ENCODE measurements at regions not wholly inside any gene's neighbourhood (a gene's known extent, or its start where the extent isn't known, plus 50 kb on each side); places are given as distances from the start of the nearest gene placed in this dataset.
A peak's percentile ranks its signal among the peaks of the same experiment; 100 is the strongest.

DNA sequence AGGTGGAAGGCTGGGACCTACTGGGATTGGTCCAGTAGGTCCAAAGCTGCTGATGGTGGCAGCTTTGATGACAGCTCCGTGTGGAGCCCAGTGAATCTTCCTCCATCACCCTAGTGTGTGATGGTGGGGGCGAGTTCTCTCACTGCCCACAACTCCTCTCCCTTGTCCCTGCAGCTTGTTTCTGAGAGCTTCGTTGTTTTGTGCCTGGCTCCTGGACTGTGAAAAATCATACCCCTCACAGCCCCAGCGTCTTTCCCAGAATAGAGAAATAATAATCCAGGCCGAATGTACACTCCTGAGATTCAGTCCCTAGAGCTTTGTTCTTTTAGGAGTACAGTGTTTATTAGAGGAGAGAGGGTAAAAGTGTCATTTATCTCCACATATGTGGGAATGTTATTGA lies 372.2 kb downstream of the ENC1 start:
- Histone ChIP-seq H3K36me3 (ENCODE audit: insufficient read depth in 1 of 2, low read depth in 1 of 2) (no peaks in the 10 kb centered on the region), H3K27ac (no peak overlapping the region), H3K27me3 (ENCODE audit: insufficient read depth in 3 of 3, low read length in 2 of 3) (no peaks in the 10 kb centered on the region), H3K4me3 (no peak overlapping the region), H3K4me1 (peaks cover 2% of the 10 kb centered on the region), H3K9me3 (no peaks in the 10 kb centered on the region)
- DNase-seq (no peak), ATAC-seq (no peak)
- intact Hi-C loops (cut with DNase I): no loop called here
- TF ChIP-seq, protein P1, sequence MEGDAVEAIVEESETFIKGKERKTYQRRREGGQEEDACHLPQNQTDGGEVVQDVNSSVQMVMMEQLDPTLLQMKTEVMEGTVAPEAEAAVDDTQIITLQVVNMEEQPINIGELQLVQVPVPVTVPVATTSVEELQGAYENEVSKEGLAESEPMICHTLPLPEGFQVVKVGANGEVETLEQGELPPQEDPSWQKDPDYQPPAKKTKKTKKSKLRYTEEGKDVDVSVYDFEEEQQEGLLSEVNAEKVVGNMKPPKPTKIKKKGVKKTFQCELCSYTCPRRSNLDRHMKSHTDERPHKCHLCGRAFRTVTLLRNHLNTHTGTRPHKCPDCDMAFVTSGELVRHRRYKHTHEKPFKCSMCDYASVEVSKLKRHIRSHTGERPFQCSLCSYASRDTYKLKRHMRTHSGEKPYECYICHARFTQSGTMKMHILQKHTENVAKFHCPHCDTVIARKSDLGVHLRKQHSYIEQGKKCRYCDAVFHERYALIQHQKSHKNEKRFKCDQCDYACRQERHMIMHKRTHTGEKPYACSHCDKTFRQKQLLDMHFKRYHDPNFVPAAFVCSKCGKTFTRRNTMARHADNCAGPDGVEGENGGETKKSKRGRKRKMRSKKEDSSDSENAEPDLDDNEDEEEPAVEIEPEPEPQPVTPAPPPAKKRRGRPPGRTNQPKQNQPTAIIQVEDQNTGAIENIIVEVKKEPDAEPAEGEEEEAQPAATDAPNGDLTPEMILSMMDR (IDR thresholded peaks at IDR 0.05): no peak
- WGBS, 3 donors: 76 to 89% (median 80%) methylated on average over 5 of the region's 5 CpGs

DNA sequence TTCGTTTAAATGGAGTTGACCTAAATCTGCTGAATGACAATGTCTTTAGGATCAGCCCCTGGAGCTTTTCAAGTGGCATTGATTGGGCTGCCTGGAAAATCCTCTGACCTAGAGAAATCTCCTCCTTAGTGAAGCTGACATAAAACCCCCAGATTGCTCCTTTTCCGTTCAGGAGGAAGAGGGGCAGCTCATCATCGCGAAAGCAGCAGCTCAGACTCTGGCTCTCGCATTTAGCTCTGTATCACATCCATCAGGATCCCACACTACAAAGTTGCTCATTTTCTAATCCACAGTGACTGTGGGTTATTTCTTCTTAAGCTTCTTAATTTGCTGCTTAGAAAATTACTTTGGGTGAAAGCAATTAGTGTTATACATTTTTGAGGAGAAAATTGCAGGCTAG lies 373.7 kb downstream of the ENC1 start:
- peaks cover 16% of the 10 kb centered on the region for H3K4me1 ChIP-seq
- WGBS, 3 donors: 84 to 96% (median 95%) methylated on average over 5 of the region's 5 CpGs
- H3K27ac ChIP-seq: no peak overlapping the region
- no peaks in the 10 kb centered on the region for H3K36me3 ChIP-seq (ENCODE audit: insufficient read depth in 1 of 2, low read depth in 1 of 2)
- intact Hi-C loops (cut with DNase I): no loop called here
- TF ChIP-seq, protein P1 (IDR thresholded peaks at IDR 0.05): no peak
- no peaks in the 10 kb centered on the region for H3K9me3 ChIP-seq
- ATAC-seq (no peak), DNase-seq (no peak)
- no peak overlapping the region for H3K4me3 ChIP-seq
- H3K27me3 ChIP-seq (ENCODE audit: insufficient read depth in 3 of 3, low read length in 2 of 3): no peaks in the 10 kb centered on the region

DNA sequence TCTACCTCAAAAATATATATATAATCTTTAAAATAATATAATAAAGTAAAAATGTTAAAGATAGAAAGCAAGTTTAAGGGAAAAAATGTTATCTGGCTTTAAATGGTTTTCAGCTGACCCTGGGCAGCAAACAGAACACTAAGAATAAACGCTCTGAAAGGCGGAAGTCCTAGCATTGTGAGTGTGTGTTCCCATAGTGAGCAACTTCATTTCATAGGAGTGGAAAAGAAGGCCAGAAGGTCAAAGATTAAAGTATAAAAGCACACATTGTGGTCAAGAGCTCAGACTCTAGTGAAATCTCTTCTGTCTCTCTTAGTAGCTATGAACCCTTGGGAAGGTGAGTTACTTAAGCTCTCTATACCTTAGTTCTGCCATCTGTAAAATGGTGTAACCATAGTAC lies 374.4 kb downstream of the ENC1 start:
- TF ChIP-seq, protein P1 (IDR thresholded peaks at IDR 0.05): no peak
- intact Hi-C loops (cut with DNase I): no loop called here
- Histone ChIP-seq H3K4me3 (no peak overlapping the region), H3K9me3 (no peaks in the 10 kb centered on the region), H3K27ac (no peak overlapping the region), H3K27me3 (ENCODE audit: insufficient read depth in 3 of 3, low read length in 2 of 3) (no peaks in the 10 kb centered on the region), H3K4me1 (peaks cover 16% of the 10 kb centered on the region), H3K36me3 (ENCODE audit: insufficient read depth in 1 of 2, low read depth in 1 of 2) (no peaks in the 10 kb centered on the region)
- 89 to 98% (median 96%) methylated on average over 2 of the region's 2 CpGs for WGBS, 3 donors
- DNase-seq (no peak), ATAC-seq (no peak)

DNA sequence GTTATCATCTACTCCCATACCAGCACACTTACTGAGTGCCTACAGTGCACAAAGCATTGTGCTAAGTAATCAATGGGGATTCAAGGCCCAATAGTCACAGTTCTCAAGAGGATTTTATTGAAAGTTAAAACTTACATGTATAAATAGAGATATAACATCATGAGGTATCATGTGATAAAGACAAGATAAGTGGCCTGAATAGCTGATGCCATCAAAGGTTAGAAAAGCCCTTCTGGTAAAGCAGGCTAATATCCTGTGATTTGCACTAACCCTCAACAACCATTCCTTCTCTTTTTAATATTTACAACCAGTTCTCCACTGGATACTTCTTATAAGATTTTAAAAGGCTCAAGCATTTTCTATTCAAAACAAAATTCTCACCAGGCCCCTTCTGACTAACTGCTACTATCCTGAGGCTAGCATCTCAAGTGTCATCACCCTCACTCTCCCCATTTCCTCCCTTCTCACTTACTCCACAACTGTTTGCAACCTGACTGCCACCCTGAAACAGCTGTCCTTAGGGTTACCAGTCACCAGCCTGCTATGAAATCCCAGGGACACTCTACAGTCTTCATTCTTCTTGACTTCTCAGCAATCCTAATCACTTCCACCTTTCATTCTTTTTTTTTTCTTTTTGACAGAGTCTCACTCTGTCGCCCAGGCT lies 377.9 kb downstream of the ENC1 start:
- DNase-seq (no peak), ATAC-seq (peak; percentile 81 to 96 (median 84))
- 87 to 92% (median 87%) methylated on average over 1 of the region's 1 CpG for WGBS, 3 donors
- H3K27ac ChIP-seq: peak overlapping the region; percentile 66
- H3K4me3 ChIP-seq: no peak overlapping the region
- H3K9me3 ChIP-seq: no peaks in the 10 kb centered on the region
- intact Hi-C loops (cut with DNase I): no loop called here
- peaks cover 26% of the 10 kb centered on the region for H3K4me1 ChIP-seq
- no peaks in the 10 kb centered on the region for H3K27me3 ChIP-seq (ENCODE audit: insufficient read depth in 3 of 3, low read length in 2 of 3)
- TF ChIP-seq, protein P1 (IDR thresholded peaks at IDR 0.05): no peak
- no peaks in the 10 kb centered on the region for H3K36me3 ChIP-seq (ENCODE audit: insufficient read depth in 1 of 2, low read depth in 1 of 2)

DNA sequence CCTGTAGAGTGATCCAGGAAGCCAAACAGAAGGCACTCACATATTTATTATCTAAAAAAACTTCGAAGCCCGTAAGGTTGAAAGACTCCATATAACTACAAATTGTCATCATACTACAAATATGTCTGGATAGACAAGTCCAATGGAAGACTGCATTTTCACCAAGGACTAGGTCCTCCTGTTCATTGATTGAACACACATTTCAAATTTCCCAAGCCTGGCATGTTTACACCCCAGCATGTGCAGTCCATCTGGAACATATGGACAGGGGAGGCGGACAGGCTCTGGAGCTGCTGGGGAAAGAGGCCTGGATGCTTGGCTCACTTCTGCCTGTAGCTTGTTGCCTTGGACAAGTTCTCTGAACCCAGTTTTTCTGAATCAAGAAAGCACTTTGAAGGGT lies 378.7 kb downstream of the ENC1 start:
- 73 to 83% (median 80%) methylated on average over 3 of the region's 3 CpGs for WGBS, 3 donors
- no peak for DNase-seq
- H3K27me3 ChIP-seq (ENCODE audit: insufficient read depth in 3 of 3, low read length in 2 of 3): no peaks in the 10 kb centered on the region
- no peak for ATAC-seq
- intact Hi-C loops (cut with DNase I): no loop called here
- no peaks in the 10 kb centered on the region for H3K9me3 ChIP-seq
- peaks cover 34% of the 10 kb centered on the region for H3K4me1 ChIP-seq
- no peak overlapping the region for H3K4me3 ChIP-seq
- no peaks in the 10 kb centered on the region for H3K36me3 ChIP-seq (ENCODE audit: insufficient read depth in 1 of 2, low read depth in 1 of 2)
- TF ChIP-seq, protein P1 (IDR thresholded peaks at IDR 0.05): no peak
- peak overlapping the region; percentile 66 for H3K27ac ChIP-seq
